ENCODE measurements at regions not wholly inside any gene's neighbourhood (a gene's known extent, or its start where the extent isn't known, plus 50 kb on each side); places are given as distances from the start of the nearest gene placed in this dataset.

- in situ Hi-C loops (cut with MboI; ENCODE audit: low sequenced_read_pairs), result no loop called here
Observed at GRCh38 chr17:74145756-74146155, 57.7 kb upstream of the RPL38 start.

GRCh38 chr17:74146196-74146595 is 57.3 kb upstream of the RPL38 start:
- in situ Hi-C loops (cut with MboI; ENCODE audit: low sequenced_read_pairs), result no loop called here

GRCh38 chr17:74147056-74147835 is 56.2 kb upstream of the RPL38 start:
- in situ Hi-C loops (cut with MboI; ENCODE audit: low sequenced_read_pairs), result no loop called here

GRCh38 chr17:74147966-74148365 is 55.5 kb upstream of the RPL38 start:
- in situ Hi-C loops (cut with MboI; ENCODE audit: low sequenced_read_pairs), result no loop called here

- in situ Hi-C loops (cut with MboI; ENCODE audit: low sequenced_read_pairs), result no loop called here
Observed at GRCh38 chr17:74148446-74148845, 55.0 kb upstream of the RPL38 start.

GRCh38 chr17:74148901-74149596 is 54.4 kb upstream of the RPL38 start:
- in situ Hi-C loops (cut with MboI; ENCODE audit: low sequenced_read_pairs), result no loop called here

GRCh38 chr17:74149597-74150427 is 53.7 kb upstream of the RPL38 start:
- in situ Hi-C loops (cut with MboI; ENCODE audit: low sequenced_read_pairs), result no loop called here

- in situ Hi-C loops (cut with MboI; ENCODE audit: low sequenced_read_pairs), result no loop called here
Observed at GRCh38 chr17:74150428-74151025, 53.0 kb upstream of the RPL38 start.

GRCh38 chr17:74151551-74152315 is 51.7 kb upstream of the RPL38 start:
- in situ Hi-C loops (cut with MboI; ENCODE audit: low sequenced_read_pairs), result no loop called here

GRCh38 chr17:74152591-74153455 is 50.7 kb upstream of the RPL38 start:
- in situ Hi-C loops (cut with MboI; ENCODE audit: low sequenced_read_pairs), result no loop called here

GRCh38 chr17:74153456-74153810 is 50.0 kb upstream of the RPL38 start:
- in situ Hi-C loops (cut with MboI; ENCODE audit: low sequenced_read_pairs), result no loop called here

Measured in HL-60/S4 (cell line).